ENCODE measurements at regions not wholly inside any gene's neighbourhood (a gene's known extent, or its start where the extent isn't known, plus 50 kb on each side); places are given as distances from the start of the nearest gene placed in this dataset.

- TF ChIP-seq CTCF (conservative IDR thresholded peaks at IDR 0.05; ENCODE audit: low read depth, low read length) (no peak), RAD21 (IDR thresholded peaks at IDR 0.05; ENCODE audit: low read length) (no peak), MAFK (IDR thresholded peaks at IDR 0.05; ENCODE audit: low read depth, low read length) (no peak), POLR2A (IDR thresholded peaks at IDR 0.05; ENCODE audit: low read depth, low read length) (no peak), USF2 (IDR thresholded peaks at IDR 0.05; ENCODE audit: low read depth, low read length) (no peak), ELK1 (IDR thresholded peaks at IDR 0.05; ENCODE audit: borderline replicate concordance, low read depth, low read length) (no peak), CEBPB (IDR thresholded peaks at IDR 0.05; ENCODE audit: low read depth, low read length) (no peak), MAZ (IDR thresholded peaks at IDR 0.05; ENCODE audit: borderline replicate concordance, low read depth, low read length) (no peak), RCOR1 (IDR thresholded peaks at IDR 0.05; ENCODE audit: insufficient replicate concordance, low read length) (no peak), RFX5 (IDR thresholded peaks at IDR 0.05; ENCODE audit: low read depth, low read length) (no peak), SMC3 (IDR thresholded peaks at IDR 0.05; ENCODE audit: low read depth, low read length) (no peak)
These were observed 72.1 kb upstream of the BMAL1 start for GRCh38 chr11:13205486-13205885.

Measured in IMR-90 (cell line).